ENCODE measurements at regions not wholly inside any gene's neighbourhood (a gene's known extent, or its start where the extent isn't known, plus 50 kb on each side); places are given as distances from the start of the nearest gene placed in this dataset.

DNA sequence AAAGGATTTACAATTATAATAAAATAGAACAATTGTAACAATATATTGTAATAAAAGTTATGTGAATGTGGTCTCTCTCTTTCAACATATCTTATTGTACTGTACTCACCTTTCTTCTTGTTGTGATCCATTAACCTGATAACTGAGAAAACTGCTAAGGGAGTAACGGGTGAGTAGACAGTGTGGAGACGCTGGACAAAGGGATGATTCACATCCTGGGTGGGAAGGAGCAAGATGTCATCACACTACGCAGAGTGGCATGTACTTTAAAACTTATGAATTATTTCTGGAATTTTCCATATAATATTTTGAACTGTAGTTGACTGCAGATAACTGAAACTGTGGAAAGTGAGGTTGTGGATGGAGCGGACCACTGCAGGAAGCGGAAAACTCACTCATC lies 91.2 kb upstream of the PLPP4 start:
- no peaks in the 10 kb centered on the region for H4K20me1 ChIP-seq (ENCODE audit: control insufficient read depth, insufficient read depth, low read depth, low read length)
- TF ChIP-seq, protein P1, sequence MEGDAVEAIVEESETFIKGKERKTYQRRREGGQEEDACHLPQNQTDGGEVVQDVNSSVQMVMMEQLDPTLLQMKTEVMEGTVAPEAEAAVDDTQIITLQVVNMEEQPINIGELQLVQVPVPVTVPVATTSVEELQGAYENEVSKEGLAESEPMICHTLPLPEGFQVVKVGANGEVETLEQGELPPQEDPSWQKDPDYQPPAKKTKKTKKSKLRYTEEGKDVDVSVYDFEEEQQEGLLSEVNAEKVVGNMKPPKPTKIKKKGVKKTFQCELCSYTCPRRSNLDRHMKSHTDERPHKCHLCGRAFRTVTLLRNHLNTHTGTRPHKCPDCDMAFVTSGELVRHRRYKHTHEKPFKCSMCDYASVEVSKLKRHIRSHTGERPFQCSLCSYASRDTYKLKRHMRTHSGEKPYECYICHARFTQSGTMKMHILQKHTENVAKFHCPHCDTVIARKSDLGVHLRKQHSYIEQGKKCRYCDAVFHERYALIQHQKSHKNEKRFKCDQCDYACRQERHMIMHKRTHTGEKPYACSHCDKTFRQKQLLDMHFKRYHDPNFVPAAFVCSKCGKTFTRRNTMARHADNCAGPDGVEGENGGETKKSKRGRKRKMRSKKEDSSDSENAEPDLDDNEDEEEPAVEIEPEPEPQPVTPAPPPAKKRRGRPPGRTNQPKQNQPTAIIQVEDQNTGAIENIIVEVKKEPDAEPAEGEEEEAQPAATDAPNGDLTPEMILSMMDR (IDR thresholded peaks at IDR 0.05; ENCODE audit: low read depth, low read length, poor library complexity, severe bottlenecking) = no peak
- no peak for TF ChIP-seq EZH2phosphoT487 (IDR thresholded peaks at IDR 0.05; ENCODE audit: borderline replicate concordance, low read length)
- H3K9me3 ChIP-seq (ENCODE audit: control insufficient read depth, insufficient read depth, low read length) = no peaks in the 10 kb centered on the region
- H3K27me3 ChIP-seq (ENCODE audit: control insufficient read depth, low read length) = peaks cover 3% of the 10 kb centered on the region; the same call in 1 of the 2 replicates
- no peak overlapping the region for H3K4me2 ChIP-seq (ENCODE audit: low read length)
- no peak overlapping the region for H3K27ac ChIP-seq (ENCODE audit: low read depth, low read length)
- H3K79me2 ChIP-seq (ENCODE audit: control insufficient read depth, low read length) = no peaks in the 10 kb centered on the region
- no peak overlapping the region for H3K4me3 ChIP-seq (ENCODE audit: low read length)
- H3F3A ChIP-seq (ENCODE audit: control insufficient read depth, insufficient read depth) = no peaks in the 10 kb centered on the region
- no peaks in the 10 kb centered on the region for H3K36me3 ChIP-seq (ENCODE audit: control insufficient read depth, low read length)
- no peaks in the 10 kb centered on the region for H3K4me1 ChIP-seq (ENCODE audit: control insufficient read depth, low read length)
- no peaks in the 10 kb centered on the region for H3K9me2 ChIP-seq (replicated peaks; ENCODE audit: control insufficient read depth, low read length)

DNA sequence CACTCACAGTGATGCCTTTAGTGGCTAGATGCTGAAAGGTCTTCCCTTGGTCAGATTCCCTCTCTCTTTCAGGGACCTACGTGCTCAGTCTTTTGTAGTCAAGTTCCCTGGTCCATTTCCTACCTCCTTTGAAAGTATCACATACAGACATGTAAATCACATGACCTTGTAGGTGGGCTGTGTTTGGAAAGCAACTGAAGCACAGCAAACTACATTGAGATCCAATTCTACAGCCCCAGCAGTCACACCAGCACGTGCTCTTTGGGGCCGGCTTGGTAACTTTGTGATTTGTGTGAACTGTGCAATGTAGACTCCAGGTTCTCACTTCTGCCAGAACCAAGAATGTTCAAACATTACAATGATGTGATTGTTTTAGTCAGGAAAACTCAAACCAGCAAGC lies 89.7 kb upstream of the PLPP4 start:
- no peaks in the 10 kb centered on the region for H3K9me2 ChIP-seq (replicated peaks; ENCODE audit: control insufficient read depth, low read length)
- H4K20me1 ChIP-seq (ENCODE audit: control insufficient read depth, insufficient read depth, low read depth, low read length) = no peaks in the 10 kb centered on the region
- H3K9me3 ChIP-seq (ENCODE audit: control insufficient read depth, insufficient read depth, low read length) = no peaks in the 10 kb centered on the region
- no peaks in the 10 kb centered on the region for H3K79me2 ChIP-seq (ENCODE audit: control insufficient read depth, low read length)
- H3K4me2 ChIP-seq (ENCODE audit: low read length) = no peak overlapping the region
- no peak overlapping the region for H3K4me3 ChIP-seq (ENCODE audit: low read length)
- H3F3A ChIP-seq (ENCODE audit: control insufficient read depth, insufficient read depth) = no peaks in the 10 kb centered on the region
- no peaks in the 10 kb centered on the region for H3K36me3 ChIP-seq (ENCODE audit: control insufficient read depth, low read length)
- H3K27me3 ChIP-seq (ENCODE audit: control insufficient read depth, low read length) = peaks cover 3% of the 10 kb centered on the region; the same call in 1 of the 2 replicates
- H3K27ac ChIP-seq (ENCODE audit: low read depth, low read length) = no peak overlapping the region
- no peaks in the 10 kb centered on the region for H3K4me1 ChIP-seq (ENCODE audit: control insufficient read depth, low read length)
- TF ChIP-seq, protein P1 (IDR thresholded peaks at IDR 0.05; ENCODE audit: low read depth, low read length, poor library complexity, severe bottlenecking) = no peak
- TF ChIP-seq EZH2phosphoT487 (IDR thresholded peaks at IDR 0.05; ENCODE audit: borderline replicate concordance, low read length) = no peak

DNA sequence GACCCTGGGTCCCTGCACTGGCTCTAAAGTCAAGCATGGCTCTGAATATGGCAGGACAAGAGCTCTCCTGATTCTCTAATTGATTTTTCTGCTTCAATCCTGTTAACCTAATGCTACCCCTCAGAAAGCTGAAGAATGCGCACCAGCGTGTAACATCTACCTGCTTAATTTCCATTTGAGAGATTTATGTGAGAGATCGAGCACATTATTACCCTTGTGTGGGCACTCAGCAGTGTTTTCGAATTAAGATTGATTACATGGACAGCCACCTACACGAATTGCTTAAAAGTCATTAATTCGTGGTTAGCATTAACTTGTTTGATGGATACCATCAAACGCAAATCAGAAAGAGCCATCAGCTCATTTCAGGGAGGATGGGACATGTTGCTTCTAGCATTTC lies 88.7 kb upstream of the PLPP4 start:
- Histone ChIP-seq H3K36me3 (ENCODE audit: control insufficient read depth, low read length) (no peaks in the 10 kb centered on the region), H3K4me3 (ENCODE audit: low read length) (no peak overlapping the region), H3K9me3 (ENCODE audit: control insufficient read depth, insufficient read depth, low read length) (no peaks in the 10 kb centered on the region), H3K4me1 (ENCODE audit: control insufficient read depth, low read length) (no peaks in the 10 kb centered on the region), H3K4me2 (ENCODE audit: low read length) (no peak overlapping the region), H3K27me3 (ENCODE audit: control insufficient read depth, low read length) (peaks cover 3% of the 10 kb centered on the region; the same call in 1 of the 2 replicates), H3F3A (ENCODE audit: control insufficient read depth, insufficient read depth) (no peaks in the 10 kb centered on the region), H3K9me2 (replicated peaks; ENCODE audit: control insufficient read depth, low read length) (no peaks in the 10 kb centered on the region), H4K20me1 (ENCODE audit: control insufficient read depth, insufficient read depth, low read depth, low read length) (no peaks in the 10 kb centered on the region), H3K79me2 (ENCODE audit: control insufficient read depth, low read length) (no peaks in the 10 kb centered on the region), H3K27ac (ENCODE audit: low read depth, low read length) (no peak overlapping the region)
- TF ChIP-seq, protein P1 (IDR thresholded peaks at IDR 0.05; ENCODE audit: low read depth, low read length, poor library complexity, severe bottlenecking) = no peak
- TF ChIP-seq EZH2phosphoT487 (IDR thresholded peaks at IDR 0.05; ENCODE audit: borderline replicate concordance, low read length) = no peak
